K562 (cell line): ENCODE measurements at regions not wholly inside any gene's neighbourhood (a gene's known extent, or its start where the extent isn't known, plus 50 kb on each side); places are given as distances from the start of the nearest gene placed in this dataset.

ENCODE experiments used
- ATAC-seq: fragments of 200-7000 bp; cut with Tn5 transposase; 3 replicates; pipeline ENCODE4 v1.9.1; 2020; ENCODE audit warnings: moderate library complexity
- BruUV-seq: library from RNA; stranded (reverse); fragments of 400-500 nt; replicated peaks from 2 replicates; lab custom pipeline; 2021; lab: Mats Ljungman, UMichigan
- CTCF ChIA-PET: fragments of 300-600 bp; formaldehyde crosslinking; extraction: SDS; loops from one replicate; lab custom pipeline; 2021; ENCODE audit warnings: low intra/inter-chr PET ratio; lab: Yijun Ruan, JAX
- POLR2A ChIA-PET: fragments of 300-600, 350-650 bp; sonication (Branson Sonifier 250); formaldehyde crosslinking; extraction: SDS; loops from one replicate; lab custom pipeline; 2021; ENCODE audit warnings: antibody characterized with exemption, inconsistent platforms; lab: Yijun Ruan, JAX
- DNase-seq, 4 experiments: peaks; one replicate each; pipeline versions ENCODE4 v3.0.0 to v3.0.0-alpha.2; 2011 to 2018; ENCODE audit warnings: low spot score in 3 of 4, mixed read lengths in 3 of 4; ENCODE audit errors: extremely low read depth in 1 of 4
- FAIRE-seq: peaks from 2 replicates; lab custom pipeline; 2011; peaks lifted over from hg19 to GRCh38; lab: Jason Lieb, UNC
- H2AFZ ChIP-seq: 2 replicates; pipeline ENCODE4 v1.6.0; 2011; ENCODE audit warnings: low read depth, low read length, control low read depth, inconsistent platforms
- H3K27ac ChIP-seq: fragments of 200-600 bp; 3 replicates; pipeline ENCODE4 v1.8.0; 2011; ENCODE audit warnings: low read depth, mild to moderate bottlenecking, control low read depth, inconsistent platforms, low read length, moderate library complexity, mixed read lengths; ENCODE audit errors: extremely low read depth
- H3K27me3 ChIP-seq, 2 experiments: fragments of 300-600 bp in 1 of 2; 2 replicates in 1 of 2; 3 replicates in 1 of 2; pipeline versions ENCODE4 v1.6.0 to v1.8.0; 2011; ENCODE audit warnings: inconsistent platforms in 2 of 2, low read length in 2 of 2, mild to moderate bottlenecking in 1 of 2, mixed read lengths in 1 of 2, moderate library complexity in 1 of 2; ENCODE audit not compliant: control insufficient read depth in 2 of 2, insufficient read depth in 2 of 2
- H3K36me3 ChIP-seq: fragments of 300-600 bp; 3 replicates; pipeline ENCODE4 v1.8.0; 2011; ENCODE audit warnings: mild to moderate bottlenecking, low read length, inconsistent platforms; ENCODE audit not compliant: control insufficient read depth, insufficient read depth
- H3K4me1 ChIP-seq, 2 experiments: fragments of 200-600 bp in 1 of 2; replicated peaks in 1 of 2; 2 replicates in 1 of 2; 3 replicates in 1 of 2; pipeline versions ENCODE4 v1.5.1 to v1.8.0; 2011; ENCODE audit warnings: inconsistent platforms in 2 of 2, low read length in 2 of 2, mild to moderate bottlenecking in 1 of 2, mixed read lengths in 1 of 2, moderate library complexity in 1 of 2; ENCODE audit not compliant: control insufficient read depth in 2 of 2, insufficient read depth in 2 of 2
- H3K4me2 ChIP-seq: 2 replicates; pipeline ENCODE4 v1.6.1; 2011; ENCODE audit warnings: low read length, control low read depth, inconsistent platforms, mixed read lengths; ENCODE audit not compliant: insufficient read depth
- H3K4me3 ChIP-seq: fragments of 200-600 bp; sonication (generic), shearing (Covaris generic); 2 replicates; pipeline ENCODE4 v1.5.1; 2016; ENCODE audit warnings: control low read depth, inconsistent platforms
- H3K79me2 ChIP-seq: fragments of 200-600 bp; 3 replicates; pipeline ENCODE4 v1.8.0; 2011; ENCODE audit warnings: low read length, inconsistent platforms; ENCODE audit not compliant: control insufficient read depth, insufficient read depth
- H3K9ac ChIP-seq, 2 experiments: 2 replicates each; pipeline versions ENCODE4 v1.6.0 to v1.6.1; 2011; ENCODE audit warnings: low read depth in 2 of 2, low read length in 2 of 2, control low read depth in 1 of 2, inconsistent platforms in 1 of 2, mild to moderate bottlenecking in 1 of 2, mixed read lengths in 1 of 2; ENCODE audit not compliant: insufficient read depth in 1 of 2
- H3K9me1 ChIP-seq: one replicate; pipeline ENCODE4 v1.6.0; 2011; ENCODE audit warnings: inconsistent platforms, mild to moderate bottlenecking, low read length, moderate library complexity; ENCODE audit not compliant: control insufficient read depth, insufficient read depth
- H3K9me3 ChIP-seq: replicated peaks from 2 replicates; pipeline ENCODE4 v1.5.1; 2011; ENCODE audit warnings: low read depth, low read length, inconsistent platforms; ENCODE audit not compliant: control insufficient read depth, insufficient read depth
- H4K20me1 ChIP-seq: replicated peaks from 2 replicates; pipeline ENCODE4 v1.6.1; 2011; ENCODE audit warnings: low read length, inconsistent platforms, mixed read lengths; ENCODE audit not compliant: control insufficient read depth, insufficient read depth
- BDP1 ChIP-seq: IDR thresholded peaks from 3 replicates; pipeline ENCODE4 v1.6.1; 2011; ENCODE audit not compliant: insufficient read length, insufficient read depth
- DLX4 ChIP-seq: fragments of 250-450 bp; sonication (Bioruptor Pico); IDR thresholded peaks from 2 replicates; pipeline ENCODE4 v1.6.1; 2021; ENCODE audit warnings: mild to moderate bottlenecking
- FOXA1 ChIP-seq: fragments of 450-650 bp; IDR thresholded peaks from 2 replicates; pipeline ENCODE4 v1.6.1; 2016; ENCODE audit warnings: mild to moderate bottlenecking, borderline replicate concordance
- FOXO4 ChIP-seq: fragments of 450-650 bp; formaldehyde crosslinking; IDR thresholded peaks from 2 replicates; pipeline ENCODE4 v1.4.0; 2020; ENCODE audit warnings: mild to moderate bottlenecking, moderate library complexity
- LCOR ChIP-seq: sonication (generic); formaldehyde crosslinking; IDR thresholded peaks from 2 replicates; pipeline ENCODE4 v1.8.0; 2022; ENCODE audit warnings: mild to moderate bottlenecking, missing genetic modification reagents
- MAFG ChIP-seq: fragments of 450-650 bp; conservative IDR thresholded peaks from 2 replicates; pipeline ENCODE4 v1.6.1; 2016; ENCODE audit warnings: missing genetic modification characterization, missing compliant biosample characterization
- NR3C1 ChIP-seq: sonication (generic); formaldehyde crosslinking; IDR thresholded peaks from 2 replicates; pipeline ENCODE4 v1.8.1; 2022; ENCODE audit warnings: missing genetic modification reagents
- RFX1 ChIP-seq: fragments of 450-650 bp; IDR thresholded peaks from 2 replicates; pipeline ENCODE4 v1.6.1; 2016; ENCODE audit warnings: mild to moderate bottlenecking, moderate library complexity
- SMAD3 ChIP-seq: fragments of 450-650 bp; formaldehyde crosslinking; conservative IDR thresholded peaks from 2 replicates; pipeline ENCODE4 v1.4.0; 2020; ENCODE audit warnings: mild to moderate bottlenecking
- TBL1XR1 ChIP-seq, 2 experiments: IDR thresholded peaks; 2 replicates each; pipeline ENCODE4 v1.6.1; 2012; ENCODE audit warnings: improper control_type of control experiment in 2 of 2, low read length in 2 of 2, mild to moderate bottlenecking in 1 of 2
- ZHX1 ChIP-seq: fragments of 150-350 bp; conservative IDR thresholded peaks from 2 replicates; pipeline ENCODE4 v1.6.1; 2014; ENCODE audit warnings: low read length
- ZNF175 ChIP-seq: fragments of 200-800 bp; sonication (Bioruptor generic); IDR thresholded peaks from 2 replicates; pipeline ENCODE4 v1.6.1; 2016; ENCODE audit warnings: low read depth, mild to moderate bottlenecking, missing genetic modification characterization, missing compliant biosample characterization
- ZNF644 ChIP-seq: fragments of 200-800 bp; sonication (Bioruptor generic); IDR thresholded peaks from 2 replicates; pipeline ENCODE4 v1.6.1; 2016; ENCODE audit warnings: low read depth, missing genetic modification characterization, missing compliant biosample characterization
- WGBS: fragments of 100-300 bp; shearing (Covaris generic); methylation state at CpG from one replicate; pipeline ENCODE4 v1.1.6; 2016; ENCODE audit warnings: low coverage, mixed read lengths; ENCODE audit not compliant: insufficient coverage; ENCODE audit errors: missing lambda C conversion rate; 5-methylcytosine and 5-hydroxymethylcytosine counted together
- in situ Hi-C: fragments of 300-500 bp; cut with MboI; formaldehyde crosslinking; loops from 4 replicates; pipeline ENCODE4 v1.15.0; 2018; ENCODE audit warnings: inconsistent platforms, mixed read lengths
- intact Hi-C: fragments of 100-400 bp; cut with micrococcal nuclease; formaldehyde crosslinking; loops from 2 replicates; pipeline ENCODE4 v1.14.2; 2022

- TF ChIP-seq FOXO4 (CRISPR knock-in tag) (no peak), MAFG (tag) (no peak), ZHX1 (no peak), RFX1 (no peak), TBL1XR1 (IDR thresholded peaks at IDR 0.05; ENCODE audit: low read length in 2 of 2) (no peak), BDP1 (no peak), NR3C1 (CRISPR knock-in tag) (no peak)
Measured at GRCh38 chr18:38923540-38923939, 1357.9 kb upstream of the CELF4 start (continued).

- H3K36me3 ChIP-seq, result no peaks in the 10 kb centered on the region
- H3K4me3 ChIP-seq, result no peak overlapping the region
- in situ Hi-C loops (no loop called here), intact Hi-C loops (no loop called here)
- no peaks in the 10 kb centered on the region; the same call in 1 of the 2 replicates for H3K9me3 ChIP-seq
- POLR2A ChIA-PET, result no interaction called here
- no peak overlapping the region for H3K4me2 ChIP-seq
- no TSS peak for BruUV-seq
- FAIRE-seq (no peak), ATAC-seq (no peak), DNase-seq (no peak)
- H2AFZ ChIP-seq, result no peak overlapping the region
- H3K27me3 ChIP-seq, result no peaks in the 10 kb centered on the region
- TF ChIP-seq DLX4, result no peak
- TF ChIP-seq SMAD3, result no peak
- no peak for TF ChIP-seq ZNF644 (tag)
- TF ChIP-seq ZNF175 (CRISPR knock-in tag), result no peak
- TF ChIP-seq FOXA1, result no peak
- TF ChIP-seq LCOR (CRISPR knock-in tag), result no peak
- H3K4me1 ChIP-seq, result no peaks in the 10 kb centered on the region
- no peak overlapping the region for H3K27ac ChIP-seq
- no peak overlapping the region for H3K9ac ChIP-seq
- no peaks in the 10 kb centered on the region for H3K79me2 ChIP-seq
- no peaks in the 10 kb centered on the region for H3K9me1 ChIP-seq
- H4K20me1 ChIP-seq, result no peaks in the 10 kb centered on the region
- 0% methylated on average over 1 of the region's 1 CpG for WGBS
- CTCF ChIA-PET, result no interaction called here
Measured at GRCh38 chr18:38923126-38923525, 1357.5 kb upstream of the CELF4 start.
